ENCODE measurements at regions not wholly inside any gene's neighbourhood (a gene's known extent, or its start where the extent isn't known, plus 50 kb on each side); places are given as distances from the start of the nearest gene placed in this dataset.
"Not testable (repeated sequence)": the region's sequence is repeated elsewhere in the genome, so short reads cannot be mapped to it uniquely, and the experiment has no call there.

DNA sequence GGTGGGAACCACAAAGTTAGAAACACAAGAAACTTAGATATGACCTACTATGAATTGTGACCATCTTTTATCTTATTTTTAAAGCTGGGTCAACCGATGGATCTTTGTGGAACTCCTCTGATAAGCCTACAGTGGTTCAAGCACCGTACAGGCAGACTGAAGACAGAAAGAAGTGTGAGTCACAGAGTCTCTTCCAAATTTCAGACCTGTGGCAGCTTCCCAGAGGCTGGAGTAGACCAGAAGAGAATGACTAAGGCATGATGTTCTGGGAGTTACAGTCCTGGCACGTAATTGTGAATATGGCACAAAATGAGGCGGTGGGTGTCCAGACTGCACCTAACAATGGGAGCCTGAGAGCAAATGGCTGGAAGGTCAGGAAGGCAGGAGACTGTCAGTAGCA is 70.0 kb downstream of the LMO4 start:
- no peak for DNase-seq (ENCODE audit: low read depth)

DNA sequence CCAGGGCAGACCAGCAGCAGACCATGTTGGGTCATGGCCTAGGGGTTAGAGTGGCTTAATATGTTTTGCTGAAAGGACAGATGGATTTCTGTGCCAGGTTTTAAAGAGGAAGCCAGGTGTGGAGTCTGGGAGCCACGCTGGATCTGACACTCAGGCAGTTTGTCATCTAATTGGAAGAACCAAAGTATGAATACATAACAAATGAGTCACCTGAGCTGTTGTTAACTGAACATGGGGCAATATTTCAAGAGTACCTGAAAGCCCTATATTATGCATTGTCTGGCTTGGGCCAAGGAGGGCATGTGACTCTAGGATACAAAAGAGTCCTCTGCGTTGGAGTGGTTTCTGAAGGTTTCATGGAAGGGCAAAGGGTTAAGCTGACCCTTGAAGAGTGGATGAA is 70.6 kb downstream of the LMO4 start:
- DNase-seq (ENCODE audit: low read depth) = no peak

DNA sequence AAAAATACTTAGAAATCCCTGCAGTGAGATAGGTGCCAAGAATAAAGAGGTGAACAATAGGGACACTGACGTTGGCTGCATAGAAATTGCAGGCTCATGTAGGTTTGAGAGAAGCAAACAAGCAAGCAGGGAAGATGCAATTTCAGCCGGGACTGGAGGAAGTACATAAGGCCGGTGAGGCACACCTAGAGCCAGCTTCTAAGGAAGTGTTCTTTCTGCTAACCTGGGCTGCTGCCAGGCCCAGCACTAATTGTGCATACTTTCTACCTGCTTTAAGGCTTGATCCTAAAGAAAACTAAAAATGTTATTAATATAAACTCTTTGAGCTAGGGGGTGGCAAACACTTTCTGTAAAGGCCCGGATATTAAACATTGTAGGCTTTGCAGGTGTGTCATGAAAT is 71.0 kb downstream of the LMO4 start:
- no peak for DNase-seq (ENCODE audit: low read depth)

GRCh38 chr1:87400813-87401212 is 72.1 kb downstream of the LMO4 start:
- no peak for DNase-seq (ENCODE audit: low read depth)

GRCh38 chr1:87402241-87403002 is 73.7 kb downstream of the LMO4 start:
- no peak for DNase-seq (ENCODE audit: low read depth)

- DNase-seq (ENCODE audit: low read depth) = no peak
These were observed 74.6 kb downstream of the LMO4 start for GRCh38 chr1:87403061-87403820.

- no peak for DNase-seq (ENCODE audit: low read depth)
These were observed 75.6 kb downstream of the LMO4 start for GRCh38 chr1:87404296-87404695.

DNA sequence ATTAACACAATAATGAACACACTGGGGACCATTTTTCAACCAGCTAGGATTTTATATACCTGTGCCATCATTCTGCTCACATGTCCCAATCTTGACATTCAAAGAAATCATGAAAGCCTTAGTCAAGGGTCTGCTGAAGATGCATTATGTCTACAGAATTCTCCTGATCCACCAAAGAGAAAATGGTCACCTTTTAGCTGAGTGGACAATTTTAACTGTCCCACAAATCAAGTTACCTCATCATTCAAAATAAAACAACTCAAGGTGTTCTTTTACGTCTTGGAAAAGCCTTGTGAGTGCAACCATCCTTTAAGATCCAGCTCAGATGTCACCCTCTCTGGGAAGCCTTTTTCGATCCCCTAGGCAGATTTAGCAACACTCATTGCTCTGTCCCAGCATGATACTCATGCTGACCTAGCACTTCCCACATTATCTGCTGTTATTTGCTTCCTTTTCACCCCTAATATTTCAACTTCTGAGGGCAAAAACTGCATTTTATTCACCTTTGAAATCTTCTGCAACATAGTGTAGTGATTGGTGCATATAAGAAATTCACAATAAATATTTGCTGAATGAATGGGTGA is 80.1 kb downstream of the LMO4 start:
- no peak for DNase-seq (ENCODE audit: low read depth)

GRCh38 chr1:87410776-87411480 is 82.2 kb downstream of the LMO4 start:
- no peak for DNase-seq (ENCODE audit: low read depth)

- DNase-seq (ENCODE audit: low read depth) = not testable (repeated sequence)
These were observed 85.2 kb downstream of the LMO4 start for GRCh38 chr1:87413846-87414245.

- DNase-seq (ENCODE audit: low read depth) = no peak
These were observed 89.4 kb downstream of the LMO4 start for GRCh38 chr1:87418048-87418447.

DNA sequence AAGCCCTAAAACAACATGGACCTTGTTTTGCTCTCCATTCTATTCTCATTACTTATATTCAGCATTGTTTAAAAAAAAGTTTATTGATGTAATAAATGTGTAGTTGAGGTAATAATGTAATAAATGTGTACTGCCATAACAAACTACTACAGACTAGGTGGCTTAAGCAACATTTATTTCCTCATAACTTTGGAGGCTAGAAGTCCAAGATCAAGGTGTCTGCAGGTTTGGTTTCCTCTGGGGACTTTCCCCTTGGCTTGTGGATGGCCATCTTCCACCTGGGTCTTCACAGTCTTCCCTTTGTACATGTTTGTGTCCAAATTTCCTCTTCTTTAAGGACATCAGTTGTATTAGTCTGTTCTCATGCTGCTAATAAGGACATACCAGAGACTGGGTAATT is 93.1 kb downstream of the LMO4 start:
- DNase-seq (ENCODE audit: low read depth) = no peak

DNA sequence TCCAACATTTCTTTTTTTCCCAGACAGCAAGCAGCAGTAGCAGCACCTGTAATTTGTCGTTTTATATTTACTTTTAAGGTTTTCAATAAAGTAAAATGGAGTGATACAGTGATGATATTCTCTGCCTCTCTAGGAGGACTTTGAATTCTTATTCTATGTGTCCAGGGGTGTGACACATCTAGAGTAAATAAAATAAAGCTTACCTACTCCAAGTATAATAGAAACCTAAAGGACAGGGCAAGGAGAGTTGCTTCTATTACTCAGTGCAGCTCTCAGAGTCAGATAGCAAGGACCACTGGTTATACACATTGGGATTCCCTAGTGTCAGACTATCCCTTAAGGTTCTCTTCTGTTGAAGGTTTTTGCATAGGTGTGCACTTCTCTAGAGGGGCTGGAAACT is 95.9 kb downstream of the LMO4 start:
- DNase-seq (ENCODE audit: low read depth) = no peak

GRCh38 chr1:87426463-87427249 is 98.0 kb downstream of the LMO4 start:
- no peak for DNase-seq (ENCODE audit: low read depth)

- DNase-seq (ENCODE audit: low read depth) = no peak
These were observed 99.7 kb downstream of the LMO4 start for GRCh38 chr1:87428367-87428766.

DNA sequence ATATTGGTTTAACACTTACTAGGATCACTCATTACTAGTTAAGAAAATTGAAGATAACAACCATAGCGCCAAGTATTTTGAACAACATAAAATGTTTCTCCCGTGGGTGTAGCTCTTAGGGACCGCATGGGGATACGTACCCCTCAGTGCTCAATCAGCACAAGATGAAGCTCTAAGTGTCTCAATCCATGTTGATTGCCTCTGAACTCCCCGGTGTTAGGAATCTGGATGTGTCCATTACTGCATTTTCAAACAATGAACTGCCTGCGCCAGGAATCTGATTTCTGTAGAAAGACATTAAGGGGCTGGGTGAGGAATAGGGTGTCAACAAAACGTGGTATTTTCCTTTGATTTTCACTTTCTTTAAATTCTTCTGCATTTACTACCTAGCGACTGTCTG is 100.2 kb downstream of the LMO4 start:
- no peak for DNase-seq (ENCODE audit: low read depth)

DNA sequence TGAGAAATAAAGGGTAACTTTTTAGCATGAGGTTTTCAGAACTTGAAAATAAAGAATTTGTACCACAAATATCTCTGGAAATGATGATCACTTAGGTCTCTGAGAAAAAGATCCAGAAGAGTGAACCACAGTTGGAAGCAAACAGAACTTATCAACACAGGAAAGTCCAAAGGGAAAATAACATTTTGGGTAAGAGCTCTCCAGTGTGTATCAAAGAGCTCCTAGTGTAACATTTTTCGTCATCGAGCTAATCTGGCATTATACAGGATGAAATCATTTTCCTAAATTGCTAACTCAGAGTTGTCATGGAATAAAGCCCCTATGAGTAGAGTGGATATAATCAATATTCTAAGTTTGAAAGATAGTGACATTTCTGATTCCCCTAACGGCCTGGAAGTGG is 104.0 kb downstream of the LMO4 start:
- DNase-seq (ENCODE audit: low read depth) = no peak

DNA sequence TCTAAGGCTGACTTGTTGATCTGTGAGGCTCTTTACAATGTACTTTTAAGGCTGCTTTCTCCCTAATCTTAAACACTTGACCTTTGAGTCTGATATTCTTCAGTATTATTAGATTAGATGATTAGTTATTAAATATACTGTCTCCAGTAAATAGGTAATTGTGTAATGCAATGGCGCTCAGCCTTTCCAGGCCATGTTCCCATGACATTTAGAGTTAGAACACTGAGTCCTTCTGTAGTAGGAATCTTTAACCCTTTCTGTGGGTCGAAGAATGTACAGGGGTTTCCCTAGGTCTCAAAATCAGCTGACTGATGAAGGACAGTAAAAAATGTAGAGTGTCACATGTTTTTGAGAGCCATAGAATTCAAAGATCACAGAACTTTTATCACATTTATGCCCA is 104.4 kb downstream of the LMO4 start:
- DNase-seq (ENCODE audit: low read depth) = not testable (repeated sequence)

- no peak for DNase-seq (ENCODE audit: low read depth)
These were observed 106.8 kb downstream of the LMO4 start for GRCh38 chr1:87435484-87435883.

- not testable (repeated sequence) for DNase-seq (ENCODE audit: low read depth)
These were observed 107.4 kb downstream of the LMO4 start for GRCh38 chr1:87436115-87436514.

DNA sequence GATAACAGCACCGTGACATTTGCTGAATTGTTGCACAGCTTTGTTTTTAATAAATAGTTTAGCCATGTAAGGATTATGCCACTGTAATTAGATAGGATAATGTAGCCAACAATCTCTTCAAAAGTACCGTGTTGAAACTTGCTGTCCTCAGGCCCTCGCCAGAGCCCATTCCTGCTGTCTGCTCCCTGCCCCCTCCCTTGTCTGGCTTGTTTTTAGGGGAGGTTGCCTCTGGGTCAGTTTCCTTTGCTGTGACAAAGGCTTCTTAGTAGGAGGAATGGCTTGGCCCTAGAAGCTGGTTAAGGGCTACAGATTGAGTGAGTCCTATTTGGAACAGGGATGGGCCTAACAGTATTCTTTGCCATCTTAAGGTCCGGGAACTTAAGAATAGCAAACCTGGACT is 107.9 kb downstream of the LMO4 start:
- no peak for DNase-seq (ENCODE audit: low read depth)
